ENCODE measurements at regions not wholly inside any gene's neighbourhood (a gene's known extent, or its start where the extent isn't known, plus 50 kb on each side); places are given as distances from the start of the nearest gene placed in this dataset.
"Not testable (repeated sequence)": the region's sequence is repeated elsewhere in the genome, so short reads cannot be mapped to it uniquely, and the experiment has no call there.

GRCh38 chr2:186950694-186951093 lies 101.7 kb upstream of the ZSWIM2 start:
- FAIRE-seq, result no peak
- no peak for DNase-seq (ENCODE audit: insufficient read length, low spot score)

- no peak for FAIRE-seq
- no peak for DNase-seq (ENCODE audit: insufficient read length, low spot score)
Measured at GRCh38 chr2:186949726-186950256, 100.8 kb upstream of the ZSWIM2 start.

- FAIRE-seq, result no peak
Measured at GRCh38 chr2:186947516-186947915, 98.5 kb upstream of the ZSWIM2 start.

GRCh38 chr2:186946896-186947467 lies 98.0 kb upstream of the ZSWIM2 start:
- DNase-seq (ENCODE audit: insufficient read length, low spot score) (no peak), FAIRE-seq (no peak)

More at GRCh38 chr2:186947516-186947915, 98.5 kb upstream of the ZSWIM2 start:
- no peak for DNase-seq (ENCODE audit: insufficient read length, low spot score)

- no peak for FAIRE-seq
- DNase-seq (ENCODE audit: insufficient read length, low spot score), result no peak
Measured at GRCh38 chr2:186941853-186942252, 92.9 kb upstream of the ZSWIM2 start.

DNA sequence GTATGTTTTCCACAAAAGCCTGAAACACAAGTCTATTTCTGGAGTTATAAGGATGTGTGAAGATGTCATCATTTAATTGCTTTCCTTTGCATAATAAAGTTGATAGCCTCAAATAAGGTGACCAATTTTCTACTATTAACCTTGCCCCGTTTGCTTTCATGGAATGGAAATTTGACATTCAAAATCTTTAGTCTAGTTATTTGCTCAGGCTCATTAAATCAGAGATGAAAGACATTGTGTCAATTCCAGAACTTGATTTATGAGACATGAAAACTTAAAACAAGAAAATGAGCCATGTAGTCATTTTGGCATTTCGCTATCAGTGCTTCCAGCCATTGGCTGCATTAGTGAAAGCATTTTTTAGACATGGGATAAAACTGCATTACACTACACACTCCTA lies 91.5 kb upstream of the ZSWIM2 start:
- DNase-seq (ENCODE audit: insufficient read length, low spot score) (no peak), FAIRE-seq (no peak)

- DNase-seq (ENCODE audit: insufficient read length, low spot score) (no peak), FAIRE-seq (no peak)
Measured at GRCh38 chr2:186934420-186934819, 85.5 kb upstream of the ZSWIM2 start.

- DNase-seq (ENCODE audit: insufficient read length, low spot score) (no peak), FAIRE-seq (no peak)
Measured at GRCh38 chr2:186927867-186928191, 78.9 kb upstream of the ZSWIM2 start.

DNA sequence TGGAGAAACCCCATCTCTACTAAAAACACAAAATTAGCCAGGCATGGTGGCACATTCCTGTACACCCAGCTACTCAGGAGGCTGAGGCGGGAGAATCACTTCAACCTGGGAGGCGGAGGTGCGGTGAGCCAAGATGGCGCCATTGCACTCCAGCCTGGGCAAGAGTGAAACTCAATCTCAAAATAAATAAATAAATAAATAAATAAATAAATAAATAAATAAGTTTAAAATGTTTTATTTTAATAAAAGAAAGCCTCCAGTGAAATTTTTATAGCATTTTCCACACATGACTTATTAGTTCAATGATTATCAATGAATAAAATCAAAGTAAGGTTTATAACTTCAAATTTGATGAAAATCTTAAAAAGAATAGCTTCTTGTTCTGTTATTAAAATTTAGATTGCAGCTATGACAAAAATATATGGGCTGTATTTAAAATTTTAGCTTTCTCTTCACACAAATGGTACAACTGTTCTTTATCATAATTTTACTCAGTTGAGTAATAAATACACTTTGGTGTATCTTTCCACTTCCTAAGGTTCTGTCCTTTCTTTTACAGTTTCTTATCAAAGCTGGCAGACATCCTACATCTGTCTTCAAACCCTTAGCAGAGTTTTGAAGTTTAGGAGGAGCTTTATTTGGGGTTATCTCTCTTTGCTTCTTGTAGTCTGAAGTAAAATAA lies 78.4 kb upstream of the ZSWIM2 start:
- DNase-seq (ENCODE audit: insufficient read length, low spot score) (no peak), FAIRE-seq (no peak)

DNA sequence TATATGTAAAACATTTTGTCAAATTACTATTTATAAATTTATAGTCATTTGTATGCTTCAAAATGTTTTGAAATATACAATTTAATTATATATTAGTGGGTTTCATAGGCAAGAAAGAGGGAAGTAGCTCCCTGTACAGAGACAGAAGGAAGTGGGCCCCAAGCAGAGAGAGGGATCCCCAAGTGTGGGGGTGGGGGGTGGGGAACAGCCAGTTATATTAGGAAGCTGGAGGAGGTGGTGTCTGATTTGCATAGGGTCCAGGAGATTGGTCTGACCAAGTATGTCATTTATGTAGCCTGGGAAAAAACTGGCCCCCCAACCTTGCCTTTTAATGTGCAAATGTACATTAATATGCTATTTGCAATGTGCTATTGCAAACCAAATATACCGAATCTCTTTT lies 76.5 kb upstream of the ZSWIM2 start:
- FAIRE-seq (no peak), DNase-seq (ENCODE audit: insufficient read length, low spot score) (no peak)

- not testable (repeated sequence) for FAIRE-seq
Measured at GRCh38 chr2:186922316-186922715, 73.3 kb upstream of the ZSWIM2 start.

DNA sequence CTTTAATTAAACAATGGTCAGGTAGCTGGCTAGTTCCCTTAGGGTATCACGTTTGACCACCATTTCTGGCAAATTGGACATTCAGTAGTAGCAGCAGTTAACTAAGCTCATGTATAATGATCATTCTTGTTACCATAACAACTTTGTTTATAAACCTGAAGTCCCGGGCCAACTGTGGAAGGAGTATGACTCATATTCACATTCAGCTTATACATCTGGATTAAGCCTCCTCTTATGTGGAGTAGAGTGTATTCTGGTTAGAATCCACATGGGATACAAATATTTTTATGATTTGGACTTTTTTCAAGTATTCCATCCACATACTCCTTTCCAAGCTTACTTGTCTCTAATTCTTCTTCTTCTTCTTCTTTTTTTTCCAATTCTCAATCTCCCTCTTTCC lies 70.3 kb upstream of the ZSWIM2 start:
- DNase-seq (ENCODE audit: insufficient read length, low spot score), result no peak
- no peak for FAIRE-seq

More at GRCh38 chr2:186922316-186922715, 73.3 kb upstream of the ZSWIM2 start:
- DNase-seq (ENCODE audit: insufficient read length, low spot score), result not testable (repeated sequence)

DNA sequence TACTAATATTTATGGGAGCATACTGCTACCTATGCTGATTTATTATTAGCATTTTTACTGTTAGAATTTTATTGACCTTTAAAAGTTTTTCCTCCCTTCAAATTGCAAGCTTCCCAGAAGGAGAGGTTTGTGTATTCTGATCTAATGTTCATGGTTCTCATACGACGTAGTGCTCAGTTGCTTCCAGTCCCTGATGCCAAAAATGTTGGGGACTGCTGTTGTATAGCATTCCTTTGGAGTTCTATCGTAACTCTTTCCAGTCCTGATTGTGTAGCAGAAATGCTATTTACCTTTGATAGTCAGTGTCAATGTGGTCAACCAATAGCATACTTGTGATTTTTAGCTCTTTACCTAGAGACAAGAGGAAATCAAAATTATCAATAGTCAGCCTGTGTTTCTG lies 69.5 kb upstream of the ZSWIM2 start:
- DNase-seq (ENCODE audit: insufficient read length, low spot score), result no peak
- FAIRE-seq, result no peak

- FAIRE-seq (no peak), DNase-seq (ENCODE audit: insufficient read length, low spot score) (no peak)
Measured at GRCh38 chr2:186917866-186918265, 68.9 kb upstream of the ZSWIM2 start.

DNA sequence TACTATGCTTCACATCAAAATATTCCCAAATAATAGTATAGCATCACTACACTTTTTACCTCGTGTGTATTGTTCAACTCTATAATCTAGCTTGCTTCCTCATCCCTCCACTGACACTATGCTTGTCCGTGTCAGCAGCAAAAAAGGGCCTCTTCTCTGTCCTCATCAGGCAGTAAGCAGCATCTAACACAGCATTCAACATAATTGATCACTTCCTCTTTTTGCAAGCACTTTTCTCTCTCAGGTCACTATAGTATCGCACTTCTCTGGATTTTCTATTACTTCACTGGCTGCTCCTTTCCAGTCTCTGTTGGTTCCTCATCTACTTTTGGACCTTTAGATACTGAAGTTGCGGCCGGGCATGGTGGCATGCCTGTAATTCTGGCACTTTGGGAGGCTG lies 64.9 kb upstream of the ZSWIM2 start:
- FAIRE-seq (no peak), DNase-seq (ENCODE audit: insufficient read length, low spot score) (peak; percentile 12)

GRCh38 chr2:186912979-186913378 lies 64.0 kb upstream of the ZSWIM2 start:
- no peak for FAIRE-seq

DNA sequence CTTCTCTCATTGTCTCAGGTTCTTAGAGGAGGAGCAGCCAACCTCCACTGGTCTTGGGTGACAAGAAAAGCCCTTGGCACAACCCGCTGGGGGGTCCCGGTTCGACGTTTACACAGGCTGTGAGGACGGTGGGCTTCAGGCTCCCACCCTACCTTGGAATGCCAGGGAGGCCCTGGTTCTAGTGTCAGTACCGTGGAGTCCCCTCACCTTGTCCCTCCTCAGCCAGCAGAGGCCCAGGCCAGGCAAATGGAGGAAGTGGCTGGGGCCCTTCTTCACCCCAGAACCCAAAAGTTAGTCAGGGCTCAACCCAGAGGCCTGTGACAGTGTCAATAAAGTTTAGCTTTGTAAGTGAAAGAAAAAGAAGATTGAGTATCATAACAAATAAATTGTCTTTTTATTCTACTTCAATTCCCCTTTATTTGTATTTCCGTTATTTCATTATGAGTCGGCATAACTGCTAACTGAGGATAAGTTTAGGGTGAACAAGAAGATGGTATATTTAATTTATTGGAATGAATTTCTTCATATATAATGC lies 62.6 kb upstream of the ZSWIM2 start:
- no peak for DNase-seq (ENCODE audit: insufficient read length, low spot score)
- no peak for FAIRE-seq

More at GRCh38 chr2:186912979-186913378, 64.0 kb upstream of the ZSWIM2 start:
- DNase-seq (ENCODE audit: insufficient read length, low spot score), result no peak

GRCh38 chr2:186910996-186911395 lies 62.0 kb upstream of the ZSWIM2 start:
- no peak for FAIRE-seq

GRCh38 chr2:186909095-186909494 lies 60.1 kb upstream of the ZSWIM2 start:
- DNase-seq (ENCODE audit: insufficient read length, low spot score) (no peak), FAIRE-seq (no peak)

More at GRCh38 chr2:186910996-186911395, 62.0 kb upstream of the ZSWIM2 start:
- DNase-seq (ENCODE audit: insufficient read length, low spot score), result no peak

- DNase-seq (ENCODE audit: insufficient read length, low spot score) (no peak), FAIRE-seq (no peak)
Measured at GRCh38 chr2:186907897-186908296, 58.9 kb upstream of the ZSWIM2 start.

DNA sequence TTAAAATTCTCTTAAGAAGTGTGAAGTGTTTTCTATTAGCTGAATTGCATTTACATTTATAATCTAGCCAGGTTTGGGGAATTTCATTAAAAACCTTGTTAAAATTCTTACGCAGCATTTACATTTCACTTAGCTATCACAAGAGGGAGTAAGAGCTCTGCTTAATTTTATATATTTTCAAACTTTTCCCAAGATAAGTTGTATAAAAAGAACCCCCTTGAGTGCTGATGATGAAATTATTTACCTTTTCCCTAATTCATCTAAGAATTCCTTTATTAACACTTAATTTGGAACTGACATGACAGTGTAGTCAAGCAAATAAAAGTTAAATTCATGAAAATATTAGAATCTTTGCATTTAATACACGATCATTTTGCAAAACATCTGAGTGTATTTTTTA lies 54.2 kb upstream of the ZSWIM2 start:
- FAIRE-seq (no peak), DNase-seq (ENCODE audit: insufficient read length, low spot score) (no peak)
